Keratinocyte (primary cell): ENCODE measurements at regions not wholly inside any gene's neighbourhood (a gene's known extent, or its start where the extent isn't known, plus 50 kb on each side); places are given as distances from the start of the nearest gene placed in this dataset.

Experiments
- EZH2 ChIP-seq: IDR thresholded peaks from one replicate; pipeline ENCODE4 v1.6.1; 2012; ENCODE audit warnings: inconsistent platforms, mild to moderate bottlenecking, low read length, moderate library complexity
- TF ChIP-seq, protein P1 (sequence below), 3 experiments: IDR thresholded peaks in 1 of 3; conservative IDR thresholded peaks in 1 of 3; optimal IDR thresholded peaks in 1 of 3; 2 replicates in 2 of 3; 3 replicates in 1 of 3; pipeline versions ENCODE3 to v1.5.1; 2011; ENCODE audit warnings: low read length in 3 of 3, mild to moderate bottlenecking in 3 of 3, moderate library complexity in 2 of 3, control low read depth in 1 of 3, inconsistent platforms in 1 of 3; ENCODE audit not compliant: insufficient read depth in 2 of 3; ENCODE audit errors: extremely low read depth in 1 of 3

DNA sequence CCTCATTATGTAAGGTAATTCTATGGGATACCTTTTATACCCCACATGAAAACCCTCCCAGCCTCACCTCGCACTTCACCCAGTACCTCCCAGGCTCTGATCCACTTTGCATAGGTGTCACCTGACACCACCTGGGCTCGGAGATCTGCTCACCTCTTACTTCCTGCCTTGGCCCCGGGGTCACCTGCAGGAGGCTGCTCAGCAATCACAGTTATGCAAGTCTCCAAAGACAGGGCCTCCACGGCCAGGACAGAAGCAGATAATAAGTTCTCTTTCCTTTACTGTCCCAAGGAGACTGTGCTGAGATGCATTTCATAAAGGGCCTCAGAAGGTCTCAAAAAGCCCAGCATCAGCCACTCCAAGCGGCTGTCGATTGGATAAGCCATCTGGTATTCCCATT is 112.4 kb upstream of the PPP2R2D start:
- TF ChIP-seq, protein P1, sequence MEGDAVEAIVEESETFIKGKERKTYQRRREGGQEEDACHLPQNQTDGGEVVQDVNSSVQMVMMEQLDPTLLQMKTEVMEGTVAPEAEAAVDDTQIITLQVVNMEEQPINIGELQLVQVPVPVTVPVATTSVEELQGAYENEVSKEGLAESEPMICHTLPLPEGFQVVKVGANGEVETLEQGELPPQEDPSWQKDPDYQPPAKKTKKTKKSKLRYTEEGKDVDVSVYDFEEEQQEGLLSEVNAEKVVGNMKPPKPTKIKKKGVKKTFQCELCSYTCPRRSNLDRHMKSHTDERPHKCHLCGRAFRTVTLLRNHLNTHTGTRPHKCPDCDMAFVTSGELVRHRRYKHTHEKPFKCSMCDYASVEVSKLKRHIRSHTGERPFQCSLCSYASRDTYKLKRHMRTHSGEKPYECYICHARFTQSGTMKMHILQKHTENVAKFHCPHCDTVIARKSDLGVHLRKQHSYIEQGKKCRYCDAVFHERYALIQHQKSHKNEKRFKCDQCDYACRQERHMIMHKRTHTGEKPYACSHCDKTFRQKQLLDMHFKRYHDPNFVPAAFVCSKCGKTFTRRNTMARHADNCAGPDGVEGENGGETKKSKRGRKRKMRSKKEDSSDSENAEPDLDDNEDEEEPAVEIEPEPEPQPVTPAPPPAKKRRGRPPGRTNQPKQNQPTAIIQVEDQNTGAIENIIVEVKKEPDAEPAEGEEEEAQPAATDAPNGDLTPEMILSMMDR (optimal IDR thresholded peaks at IDR 0.05 in 1 of 3, IDR thresholded peaks at IDR 0.05 in 1 of 3, conservative IDR thresholded peaks at IDR 0.05 in 1 of 3; ENCODE audit: extremely low read depth in 1 of 3, insufficient read depth in 2 of 3, low read length in 3 of 3), result no peak
- TF ChIP-seq EZH2, result no peak
